ENCODE measurements at regions not wholly inside any gene's neighbourhood (a gene's known extent, or its start where the extent isn't known, plus 50 kb on each side); places are given as distances from the start of the nearest gene placed in this dataset.

- TF ChIP-seq, protein P1, sequence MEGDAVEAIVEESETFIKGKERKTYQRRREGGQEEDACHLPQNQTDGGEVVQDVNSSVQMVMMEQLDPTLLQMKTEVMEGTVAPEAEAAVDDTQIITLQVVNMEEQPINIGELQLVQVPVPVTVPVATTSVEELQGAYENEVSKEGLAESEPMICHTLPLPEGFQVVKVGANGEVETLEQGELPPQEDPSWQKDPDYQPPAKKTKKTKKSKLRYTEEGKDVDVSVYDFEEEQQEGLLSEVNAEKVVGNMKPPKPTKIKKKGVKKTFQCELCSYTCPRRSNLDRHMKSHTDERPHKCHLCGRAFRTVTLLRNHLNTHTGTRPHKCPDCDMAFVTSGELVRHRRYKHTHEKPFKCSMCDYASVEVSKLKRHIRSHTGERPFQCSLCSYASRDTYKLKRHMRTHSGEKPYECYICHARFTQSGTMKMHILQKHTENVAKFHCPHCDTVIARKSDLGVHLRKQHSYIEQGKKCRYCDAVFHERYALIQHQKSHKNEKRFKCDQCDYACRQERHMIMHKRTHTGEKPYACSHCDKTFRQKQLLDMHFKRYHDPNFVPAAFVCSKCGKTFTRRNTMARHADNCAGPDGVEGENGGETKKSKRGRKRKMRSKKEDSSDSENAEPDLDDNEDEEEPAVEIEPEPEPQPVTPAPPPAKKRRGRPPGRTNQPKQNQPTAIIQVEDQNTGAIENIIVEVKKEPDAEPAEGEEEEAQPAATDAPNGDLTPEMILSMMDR (IDR thresholded peaks at IDR 0.05; ENCODE audit: low read depth, low read length), result no peak
- DNase-seq, result no peak
- Histone ChIP-seq H3K27me3 (ENCODE audit: insufficient read depth, low read depth, severe bottlenecking) (no peaks in the 10 kb centered on the region), H3K27ac (no peak overlapping the region), H3K9me3 (ENCODE audit: severe bottlenecking) (no peaks in the 10 kb centered on the region), H3K36me3 (no peaks in the 10 kb centered on the region), H3K4me3 (ENCODE audit: low read depth, low read length) (no peak overlapping the region)
Measured at GRCh38 chr16:59597269-59597668, 863.2 kb upstream of the GOT2 start.

DNA sequence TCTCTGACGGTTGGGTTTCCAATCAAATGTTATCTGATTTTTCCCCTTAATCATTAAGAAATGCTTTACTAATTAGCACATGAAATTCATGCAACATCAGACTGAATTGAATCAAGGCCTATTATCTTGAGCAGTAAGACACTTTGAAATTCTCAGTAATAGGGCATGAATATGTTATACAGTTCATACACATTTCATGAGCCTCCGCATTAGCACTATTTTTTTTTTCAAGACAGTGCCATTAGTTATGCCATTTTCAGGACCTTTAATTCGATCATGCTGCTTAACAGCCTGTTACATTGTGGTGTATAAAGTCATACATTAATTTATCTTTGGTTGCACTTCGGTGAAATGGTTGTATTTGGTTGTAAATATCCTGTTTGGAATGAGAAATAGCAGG is 862.6 kb upstream of the GOT2 start:
- TF ChIP-seq, protein P1 (IDR thresholded peaks at IDR 0.05; ENCODE audit: low read depth, low read length), result no peak
- no peak overlapping the region for H3K4me3 ChIP-seq (ENCODE audit: low read depth, low read length)
- no peak for DNase-seq
- H3K9me3 ChIP-seq (ENCODE audit: severe bottlenecking), result no peaks in the 10 kb centered on the region
- H3K27ac ChIP-seq, result no peak overlapping the region
- no peaks in the 10 kb centered on the region for H3K27me3 ChIP-seq (ENCODE audit: insufficient read depth, low read depth, severe bottlenecking)
- no peaks in the 10 kb centered on the region for H3K36me3 ChIP-seq

DNA sequence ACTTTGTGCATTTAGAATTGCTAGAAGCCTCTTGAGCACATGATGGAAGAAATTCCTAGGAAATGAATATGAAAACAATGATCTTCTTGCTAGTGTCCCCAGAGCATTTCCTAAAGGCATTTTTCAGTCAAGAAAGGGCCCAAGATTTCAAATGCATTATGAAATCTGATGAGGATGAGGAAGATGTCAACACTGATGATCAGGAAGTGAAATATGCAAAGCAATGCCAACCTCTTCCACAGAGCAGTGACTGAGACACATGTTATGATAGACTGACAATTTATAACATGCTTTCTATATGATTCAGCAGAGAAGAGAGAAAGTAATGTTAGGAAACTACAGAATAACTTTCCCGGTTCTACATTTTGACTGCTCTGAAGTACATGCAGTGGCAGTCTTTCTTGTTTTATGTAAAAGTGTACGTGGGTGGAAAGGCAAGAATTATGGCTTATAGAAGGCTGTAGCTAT is 859.1 kb upstream of the GOT2 start:
- H3K4me3 ChIP-seq (ENCODE audit: low read depth, low read length), result no peak overlapping the region
- no peak for DNase-seq
- H3K27me3 ChIP-seq (ENCODE audit: insufficient read depth, low read depth, severe bottlenecking), result no peaks in the 10 kb centered on the region
- no peaks in the 10 kb centered on the region for H3K9me3 ChIP-seq (ENCODE audit: severe bottlenecking)
- H3K36me3 ChIP-seq, result no peaks in the 10 kb centered on the region
- TF ChIP-seq, protein P1 (IDR thresholded peaks at IDR 0.05; ENCODE audit: low read depth, low read length), result no peak
- no peak overlapping the region for H3K27ac ChIP-seq

- no peaks in the 10 kb centered on the region for H3K9me3 ChIP-seq (ENCODE audit: severe bottlenecking)
- TF ChIP-seq, protein P1 (IDR thresholded peaks at IDR 0.05; ENCODE audit: low read depth, low read length), result no peak
- no peak for DNase-seq
- H3K36me3 ChIP-seq, result no peaks in the 10 kb centered on the region
- H3K27ac ChIP-seq, result no peak overlapping the region
- H3K4me3 ChIP-seq (ENCODE audit: low read depth, low read length), result no peak overlapping the region
- no peaks in the 10 kb centered on the region for H3K27me3 ChIP-seq (ENCODE audit: insufficient read depth, low read depth, severe bottlenecking)
Measured at GRCh38 chr16:59591480-59591879, 857.4 kb upstream of the GOT2 start.

GRCh38 chr16:59590845-59591244 is 856.7 kb upstream of the GOT2 start:
- Histone ChIP-seq H3K36me3 (no peaks in the 10 kb centered on the region), H3K9me3 (ENCODE audit: severe bottlenecking) (no peaks in the 10 kb centered on the region), H3K4me3 (ENCODE audit: low read depth, low read length) (no peak overlapping the region), H3K27me3 (ENCODE audit: insufficient read depth, low read depth, severe bottlenecking) (no peaks in the 10 kb centered on the region), H3K27ac (no peak overlapping the region)
- TF ChIP-seq, protein P1 (IDR thresholded peaks at IDR 0.05; ENCODE audit: low read depth, low read length), result no peak
- DNase-seq, result no peak

GRCh38 chr16:59586331-59586730 is 852.2 kb upstream of the GOT2 start:
- TF ChIP-seq, protein P1 (IDR thresholded peaks at IDR 0.05; ENCODE audit: low read depth, low read length), result no peak
- DNase-seq, result no peak
- H3K36me3 ChIP-seq, result no peaks in the 10 kb centered on the region
- H3K9me3 ChIP-seq (ENCODE audit: severe bottlenecking), result no peaks in the 10 kb centered on the region
- H3K27ac ChIP-seq, result no peak overlapping the region
- H3K4me3 ChIP-seq (ENCODE audit: low read depth, low read length), result no peak overlapping the region
- H3K27me3 ChIP-seq (ENCODE audit: insufficient read depth, low read depth, severe bottlenecking), result no peaks in the 10 kb centered on the region

Data from WERI-Rb-1 (cell line).